ENCODE measurements at regions not wholly inside any gene's neighbourhood (a gene's known extent, or its start where the extent isn't known, plus 50 kb on each side); places are given as distances from the start of the nearest gene placed in this dataset.

- DNase-seq (ENCODE audit: low read depth): no peak
- TF ChIP-seq MAX (IDR thresholded peaks at IDR 0.05; ENCODE audit: low read depth, low read length) (no peak), MYC (IDR thresholded peaks at IDR 0.05; ENCODE audit: low read depth, low read length) (no peak), POLR2A (IDR thresholded peaks at IDR 0.05; ENCODE audit: extremely low read depth, insufficient read length) (no peak), CTCF (IDR thresholded peaks at IDR 0.05; ENCODE audit: low read depth, low read length) (no peak)
- H3K4me3 ChIP-seq (ENCODE audit: low read depth, low read length): no peak overlapping the region
Observed at GRCh38 chr6:112990971-112991370, 643.8 kb downstream of the RFPL4B start.

GRCh38 chr6:112991912-112992311, 644.8 kb downstream of the RFPL4B start:
- DNase-seq (ENCODE audit: low read depth): no peak
- no peak overlapping the region for H3K4me3 ChIP-seq (ENCODE audit: low read depth, low read length)
- TF ChIP-seq POLR2A (IDR thresholded peaks at IDR 0.05; ENCODE audit: extremely low read depth, insufficient read length): no peak
- TF ChIP-seq MYC (IDR thresholded peaks at IDR 0.05; ENCODE audit: low read depth, low read length): no peak
- TF ChIP-seq CTCF (IDR thresholded peaks at IDR 0.05; ENCODE audit: low read depth, low read length): no peak
- no peak for TF ChIP-seq MAX (IDR thresholded peaks at IDR 0.05; ENCODE audit: low read depth, low read length)

GRCh38 chr6:112997421-112998085, 650.4 kb downstream of the RFPL4B start:
- H3K4me3 ChIP-seq (ENCODE audit: low read depth, low read length): no peak overlapping the region
- TF ChIP-seq MYC (IDR thresholded peaks at IDR 0.05; ENCODE audit: low read depth, low read length): no peak
- TF ChIP-seq CTCF (IDR thresholded peaks at IDR 0.05; ENCODE audit: low read depth, low read length): no peak
- no peak for TF ChIP-seq MAX (IDR thresholded peaks at IDR 0.05; ENCODE audit: low read depth, low read length)
- TF ChIP-seq POLR2A (IDR thresholded peaks at IDR 0.05; ENCODE audit: extremely low read depth, insufficient read length): no peak
- DNase-seq (ENCODE audit: low read depth): no peak

- DNase-seq (ENCODE audit: low read depth): no peak
Observed at GRCh38 chr6:113004054-113004453, 656.9 kb downstream of the RFPL4B start.

GRCh38 chr6:113004470-113005270, 657.5 kb downstream of the RFPL4B start:
- TF ChIP-seq MYC (IDR thresholded peaks at IDR 0.05; ENCODE audit: low read depth, low read length) (no peak), CTCF (IDR thresholded peaks at IDR 0.05; ENCODE audit: low read depth, low read length) (no peak), POLR2A (IDR thresholded peaks at IDR 0.05; ENCODE audit: extremely low read depth, insufficient read length) (no peak), MAX (IDR thresholded peaks at IDR 0.05; ENCODE audit: low read depth, low read length) (no peak)
- DNase-seq (ENCODE audit: low read depth): no peak
- H3K4me3 ChIP-seq (ENCODE audit: low read depth, low read length): no peak overlapping the region

More at GRCh38 chr6:113004054-113004453, 656.9 kb downstream of the RFPL4B start:
- no peak overlapping the region for H3K4me3 ChIP-seq (ENCODE audit: low read depth, low read length)
- TF ChIP-seq POLR2A (IDR thresholded peaks at IDR 0.05; ENCODE audit: extremely low read depth, insufficient read length) (no peak), MAX (IDR thresholded peaks at IDR 0.05; ENCODE audit: low read depth, low read length) (no peak), MYC (IDR thresholded peaks at IDR 0.05; ENCODE audit: low read depth, low read length) (no peak), CTCF (IDR thresholded peaks at IDR 0.05; ENCODE audit: low read depth, low read length) (no peak)

All from NB4 (cell line).